ENCODE measurements at regions not wholly inside any gene's neighbourhood (a gene's known extent, or its start where the extent isn't known, plus 50 kb on each side); places are given as distances from the start of the nearest gene placed in this dataset.

DNA sequence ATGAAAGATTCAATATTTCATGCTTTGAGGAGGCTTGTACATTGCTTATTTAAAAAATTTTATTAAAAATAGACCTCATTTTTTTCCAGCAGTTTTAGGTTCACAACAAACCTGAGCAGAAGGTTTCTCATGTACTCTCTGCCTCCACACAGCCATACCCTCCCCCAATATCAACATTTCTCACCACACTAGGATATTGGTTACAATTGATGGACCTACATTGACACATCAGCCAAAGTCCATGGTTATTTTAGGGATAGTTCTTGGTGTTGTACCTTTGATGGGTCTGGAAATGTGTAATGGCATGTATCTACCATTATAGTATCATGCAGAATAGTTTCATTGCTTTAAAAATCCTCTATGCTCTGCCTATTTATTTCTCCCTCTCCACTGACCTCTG is 611.0 kb downstream of the KCTD8 start:
- no peak for DNase-seq

DNA sequence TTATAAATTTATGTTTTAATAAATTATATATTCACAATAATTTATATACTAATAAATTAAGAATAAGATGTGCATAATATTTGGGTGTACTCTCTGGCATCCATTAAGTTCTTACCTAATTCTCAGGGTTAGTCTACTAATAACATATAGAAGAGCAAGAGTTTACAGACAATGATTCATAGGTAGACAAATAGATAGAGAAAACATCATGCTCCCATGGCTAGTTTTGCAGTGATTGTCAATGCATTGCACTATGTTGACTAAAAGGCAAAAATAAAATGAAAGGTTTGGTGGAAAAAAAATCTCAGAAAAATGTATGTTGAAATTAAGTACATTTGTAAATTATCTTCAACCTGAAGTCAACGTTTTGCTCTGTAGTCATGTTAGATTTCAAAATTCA is 606.0 kb downstream of the KCTD8 start:
- no peak for DNase-seq

DNA sequence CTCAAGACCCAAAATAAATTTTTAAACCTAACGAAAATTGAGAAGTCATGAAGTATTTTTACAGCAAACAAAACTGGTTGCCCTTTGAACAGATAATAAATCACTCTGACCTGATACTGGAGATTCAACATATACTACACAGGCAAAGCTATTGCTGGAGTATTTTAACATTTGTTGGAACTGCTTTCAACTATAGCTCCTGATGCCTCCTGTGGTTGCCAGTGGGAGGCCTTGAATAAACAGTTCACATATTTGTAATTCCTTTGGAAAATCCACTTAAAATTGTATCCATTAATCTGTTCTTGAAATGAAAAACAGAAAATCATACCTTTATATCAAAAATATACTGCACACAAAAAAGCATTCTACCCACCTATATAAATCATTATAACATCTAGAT is 605.1 kb downstream of the KCTD8 start:
- DNase-seq = no peak

DNA sequence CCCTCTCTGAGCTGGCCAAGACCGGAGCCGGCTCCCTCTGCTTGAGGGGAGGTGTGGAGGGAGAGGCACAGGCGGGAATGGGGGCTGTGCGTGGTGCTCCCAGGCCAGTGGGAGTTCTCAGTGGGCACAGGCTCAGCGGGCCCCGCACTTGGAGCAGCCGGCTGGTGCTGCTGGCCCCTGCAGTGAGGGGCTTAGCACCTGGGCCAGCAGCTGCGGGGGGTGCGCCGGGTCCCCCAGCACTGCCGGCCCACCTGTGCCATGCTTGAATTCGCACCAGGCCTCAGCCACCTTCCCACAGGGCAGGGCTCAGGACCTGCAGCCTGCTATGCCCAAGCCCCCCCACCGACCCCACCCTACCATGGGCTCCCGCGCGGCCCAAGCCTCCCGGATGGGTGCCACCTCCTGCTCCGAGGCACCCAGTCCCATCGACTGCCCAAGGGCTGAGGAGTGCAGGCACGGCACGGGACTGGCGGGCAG is 602.5 kb downstream of the KCTD8 start:
- no peak for DNase-seq

DNA sequence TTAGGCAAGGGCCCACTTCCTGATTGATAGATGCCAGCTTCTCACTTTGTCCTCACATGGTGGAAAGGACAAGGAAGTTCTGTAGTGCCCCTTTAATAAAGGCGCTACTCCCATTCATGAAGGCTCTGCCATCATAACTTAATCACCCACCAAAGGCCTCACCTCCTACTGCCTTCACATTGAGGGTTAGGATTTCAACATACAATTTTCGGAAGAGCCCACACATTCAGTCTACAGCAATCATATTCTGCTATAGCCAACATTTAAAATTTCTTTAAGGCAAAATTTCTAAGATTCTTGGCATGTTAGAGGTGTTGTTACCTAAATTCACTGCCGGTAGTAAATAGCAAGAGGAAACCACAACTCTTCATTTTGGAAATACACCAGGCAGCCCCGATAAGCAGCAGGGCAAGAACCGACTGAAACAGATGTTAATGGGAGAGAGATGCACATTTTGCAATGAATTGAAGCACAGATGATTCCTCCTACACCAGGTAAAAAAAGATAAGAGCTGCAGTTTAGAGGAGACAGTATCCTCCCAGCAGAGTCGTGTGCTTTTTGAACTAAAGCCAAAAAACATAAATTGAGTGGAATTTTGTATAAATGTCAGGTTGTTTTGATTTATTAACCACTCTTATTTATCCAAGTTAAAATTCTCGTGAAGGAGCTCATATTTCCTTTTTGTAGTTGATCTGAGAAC is 594.9 kb downstream of the KCTD8 start:
- DNase-seq = no peak

DNA sequence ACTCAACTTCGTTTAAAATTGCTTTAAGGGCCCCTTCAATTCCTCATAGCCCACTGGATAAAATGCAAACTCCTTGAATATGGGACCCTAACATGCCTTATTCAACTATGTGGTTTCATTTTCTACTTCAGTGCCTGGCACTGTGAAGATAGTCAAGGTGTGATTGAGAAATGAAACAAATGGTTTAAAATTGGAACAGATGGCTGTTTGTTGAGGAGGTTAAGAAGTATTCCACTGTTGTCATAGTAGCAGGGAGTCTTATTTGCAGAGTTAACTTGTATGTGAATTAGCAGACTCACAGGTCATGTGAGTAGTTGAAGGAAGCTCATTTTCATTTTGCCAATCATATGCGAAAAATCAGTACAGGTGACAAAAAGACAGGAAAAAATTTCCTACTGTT is 593.3 kb downstream of the KCTD8 start:
- no peak for DNase-seq

DNA sequence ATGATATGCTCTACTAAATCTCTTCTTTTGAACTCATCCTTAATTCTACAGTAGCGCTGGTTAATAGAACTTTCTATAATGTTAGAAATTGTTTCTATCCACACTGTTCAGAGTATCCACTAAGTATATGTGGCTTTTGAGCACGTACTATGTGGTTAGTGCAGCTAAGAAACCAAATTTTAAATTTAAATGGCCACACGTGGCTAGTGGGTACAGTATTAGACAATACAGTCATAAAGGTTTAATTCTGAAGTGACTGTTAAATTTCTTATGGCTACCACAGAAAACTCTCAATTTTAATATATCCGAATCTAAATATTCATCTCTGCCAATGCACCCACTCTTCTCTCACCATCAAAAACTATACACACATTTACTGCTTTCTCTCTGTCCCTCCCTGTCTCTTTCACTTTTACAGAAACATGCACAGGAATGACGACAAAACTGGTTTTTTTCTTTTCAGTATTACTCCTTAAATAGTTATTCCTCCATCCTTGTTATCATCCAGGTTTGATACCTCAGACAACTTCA is 583.9 kb downstream of the KCTD8 start:
- DNase-seq = no peak

DNA sequence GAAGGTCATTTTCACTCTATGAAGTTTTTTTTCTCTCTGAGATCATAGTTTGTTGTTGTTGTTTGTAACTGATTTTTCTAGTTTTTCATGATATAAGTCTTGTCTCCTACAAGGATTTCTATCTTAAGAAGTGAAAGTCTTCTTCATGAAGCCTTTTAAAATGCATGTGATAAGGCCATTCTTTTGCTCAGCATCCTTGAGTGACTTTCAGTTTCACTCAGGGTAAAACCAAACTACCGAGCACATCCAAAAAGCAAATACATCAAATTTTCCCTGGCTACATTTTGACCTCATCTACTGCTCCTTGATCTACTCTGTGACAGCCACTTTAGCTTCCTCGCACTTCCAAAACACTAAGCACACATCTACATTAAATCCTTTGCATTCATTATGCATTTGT is 580.7 kb downstream of the KCTD8 start:
- no peak for DNase-seq

DNA sequence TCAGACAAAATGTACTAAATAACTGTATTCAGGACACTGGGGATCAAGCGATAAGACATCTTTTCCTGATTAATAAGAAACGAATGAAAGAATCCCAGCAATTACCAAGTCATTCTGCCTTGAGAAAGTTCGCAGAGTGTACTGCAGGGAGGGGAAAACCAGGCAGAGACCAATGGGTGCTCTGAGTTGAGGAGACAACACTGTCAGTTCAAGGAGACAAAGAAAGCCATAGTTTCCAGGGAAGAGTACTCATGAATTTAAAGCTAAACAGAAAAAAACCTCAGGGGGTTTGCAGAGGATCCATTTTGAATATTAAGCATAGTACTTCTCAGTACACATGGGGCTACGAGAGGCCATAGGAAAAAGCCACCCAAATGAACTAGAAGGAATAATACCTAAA is 573.0 kb downstream of the KCTD8 start:
- no peak for DNase-seq

DNA sequence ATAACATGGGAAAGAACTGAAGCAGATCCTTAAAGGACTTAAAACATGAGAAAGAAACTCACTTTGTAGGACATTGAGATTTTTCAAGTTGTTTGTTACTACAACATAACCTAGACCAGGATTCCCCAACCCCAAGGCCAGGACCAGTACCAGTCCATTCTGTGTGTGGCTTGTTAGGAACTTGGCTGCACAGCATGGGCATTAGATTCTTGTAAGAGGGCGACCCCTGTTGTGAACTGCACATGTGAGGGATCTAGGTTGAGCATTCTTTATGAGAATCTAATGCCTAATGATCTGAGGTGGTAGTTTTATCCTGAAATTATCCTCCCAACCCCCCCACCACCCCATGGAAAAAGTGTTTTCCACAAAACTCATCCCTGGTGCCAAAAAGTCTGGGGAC is 566.1 kb downstream of the KCTD8 start:
- DNase-seq = no peak

DNA sequence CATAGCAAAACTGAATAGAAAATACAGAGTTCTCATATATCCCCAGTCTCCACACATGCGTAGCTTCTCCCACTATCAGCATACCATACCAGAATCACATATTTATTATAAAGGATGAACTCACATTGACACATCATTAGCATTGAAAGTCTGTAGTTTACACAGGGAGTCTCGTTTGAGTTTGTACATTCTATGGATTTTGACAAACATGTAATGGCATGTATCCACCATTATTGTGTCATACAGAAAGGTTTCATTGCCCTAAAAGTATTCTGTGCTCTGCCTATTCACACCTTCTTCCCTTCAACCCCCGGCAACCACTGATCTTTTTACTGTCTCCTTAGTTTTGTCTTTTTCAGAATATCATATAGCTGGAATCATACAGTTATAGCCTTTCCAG is 562.4 kb downstream of the KCTD8 start:
- no peak for DNase-seq

DNA sequence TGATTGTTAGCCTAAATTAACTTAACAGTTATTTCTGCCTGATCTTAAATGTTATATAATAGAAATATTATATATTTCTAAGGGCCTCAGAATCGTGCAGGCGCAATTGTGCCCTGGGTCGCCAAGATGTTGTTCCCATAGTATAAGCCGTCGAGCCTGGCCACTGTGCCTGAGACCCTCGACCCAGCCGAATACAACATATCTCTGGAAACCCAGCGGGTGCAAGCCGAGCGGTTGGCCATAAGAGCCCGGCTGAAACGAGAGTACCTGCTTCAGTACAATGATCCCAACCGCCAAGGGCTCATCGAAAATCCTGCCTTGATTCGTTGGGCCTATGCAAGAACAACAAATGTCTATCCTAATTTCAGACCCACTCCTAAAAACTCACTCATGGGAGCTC is 549.8 kb downstream of the KCTD8 start:
- no peak for DNase-seq

DNA sequence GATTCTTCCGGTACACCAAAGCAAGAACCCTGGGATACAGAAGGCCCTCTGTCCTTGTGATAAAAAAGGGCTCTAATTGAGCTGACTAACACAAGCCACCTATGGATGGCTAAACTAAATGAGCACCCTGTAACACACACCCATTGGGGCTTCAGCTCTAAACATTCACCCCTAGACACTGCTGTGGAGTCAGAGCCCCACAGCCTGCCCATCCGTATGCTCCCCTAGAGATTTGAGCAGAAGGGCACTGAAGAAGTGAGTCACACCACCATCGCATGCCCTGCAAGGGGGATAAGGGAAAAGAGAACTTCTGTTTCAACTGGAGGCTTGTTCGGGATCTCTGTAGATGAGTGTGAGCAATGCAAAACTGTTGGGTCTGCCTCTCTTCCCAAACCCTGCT is 545.2 kb downstream of the KCTD8 start:
- DNase-seq = no peak

DNA sequence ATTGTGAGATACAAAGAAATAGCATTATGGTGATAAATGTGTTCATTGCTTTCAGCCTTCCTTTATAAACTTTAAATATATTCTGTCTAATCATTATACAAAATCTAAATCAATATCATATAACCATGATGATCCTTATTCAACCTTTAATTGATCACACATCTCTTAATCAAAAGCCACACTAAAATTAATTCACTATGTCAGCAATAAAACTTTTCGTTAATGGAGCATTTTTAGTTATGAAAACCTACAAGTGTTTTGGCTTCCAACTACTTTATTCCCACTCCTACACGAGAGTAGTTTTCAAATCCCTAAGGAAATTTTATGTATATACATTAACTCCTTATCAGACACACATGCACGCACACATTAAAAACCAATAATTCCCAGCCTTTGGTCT is 530.2 kb downstream of the KCTD8 start:
- no peak for DNase-seq

DNA sequence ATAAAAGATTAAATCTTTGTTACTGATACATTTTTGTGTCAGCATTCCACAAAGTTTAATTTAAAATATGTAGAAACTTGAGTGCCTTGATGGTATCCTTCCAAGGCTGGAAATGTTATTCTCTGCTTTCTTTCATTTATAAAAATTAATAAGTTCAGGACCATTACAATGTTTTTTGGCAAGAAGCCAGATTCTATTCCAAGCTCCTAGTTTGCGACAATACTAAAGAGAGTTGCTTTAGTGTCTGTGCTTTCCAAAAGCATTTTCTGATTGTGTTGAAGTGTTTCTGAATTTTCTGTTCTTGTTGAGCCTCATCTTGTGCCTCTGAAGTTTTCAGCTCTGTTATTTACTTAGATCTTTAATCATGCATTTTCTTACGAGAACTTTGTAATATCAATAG is 516.2 kb downstream of the KCTD8 start:
- DNase-seq = no peak

DNA sequence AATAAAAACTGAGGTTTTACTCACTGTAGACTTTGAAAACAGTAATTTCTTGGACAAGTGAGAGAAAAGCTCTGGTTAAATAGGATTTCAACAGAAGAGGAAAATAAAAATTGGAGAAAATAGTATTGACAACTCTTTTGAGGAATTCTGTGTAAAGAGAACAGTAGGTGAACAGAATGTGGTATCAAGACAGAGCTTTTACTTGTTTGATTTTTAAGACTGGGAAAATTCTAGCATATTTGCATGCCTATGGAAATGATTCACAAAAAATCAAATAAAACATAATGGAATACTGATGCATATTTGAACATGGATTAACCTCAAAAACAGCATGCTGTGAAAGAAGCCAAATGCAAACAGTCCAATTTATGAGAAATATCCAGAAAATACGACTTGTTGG is 504.6 kb downstream of the KCTD8 start:
- DNase-seq = no peak

DNA sequence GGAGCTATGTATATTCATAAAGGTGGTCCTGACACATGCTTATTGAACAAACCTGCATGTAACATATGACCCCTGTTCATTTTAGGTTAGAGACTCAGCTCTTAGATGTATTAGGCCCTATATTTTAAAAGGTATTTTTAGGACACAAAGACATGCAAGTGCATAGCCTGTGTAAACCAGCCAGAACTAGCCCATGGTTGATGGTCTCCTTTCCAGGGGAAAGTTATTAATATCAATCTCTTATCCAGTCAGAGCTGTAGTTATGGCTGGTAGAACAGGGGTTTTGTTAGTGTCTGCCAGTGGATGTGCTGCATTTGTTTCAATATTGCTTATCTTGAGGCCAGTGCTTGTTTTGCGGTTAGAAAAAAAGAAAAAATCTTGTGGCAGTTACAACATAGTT is 488.6 kb downstream of the KCTD8 start:
- no peak for DNase-seq

DNA sequence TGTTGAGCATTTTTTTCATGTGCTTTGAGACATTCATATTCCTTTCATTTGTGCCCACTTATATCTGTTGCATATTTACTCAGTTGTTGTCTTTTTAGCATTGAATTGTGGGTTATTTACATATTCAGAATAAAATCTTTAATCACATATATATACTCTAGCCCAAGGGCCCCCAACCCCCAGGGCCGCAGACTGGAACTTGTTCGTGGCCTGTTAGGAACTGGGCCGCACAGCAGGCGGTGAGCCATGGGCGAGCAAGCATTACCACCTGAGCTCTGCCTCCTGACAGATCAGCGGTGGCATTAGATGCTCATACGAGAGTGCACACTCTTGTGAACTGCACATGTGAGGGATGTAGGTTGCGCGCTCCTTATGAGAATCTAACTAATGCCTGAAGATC is 480.6 kb downstream of the KCTD8 start:
- DNase-seq = no peak

DNA sequence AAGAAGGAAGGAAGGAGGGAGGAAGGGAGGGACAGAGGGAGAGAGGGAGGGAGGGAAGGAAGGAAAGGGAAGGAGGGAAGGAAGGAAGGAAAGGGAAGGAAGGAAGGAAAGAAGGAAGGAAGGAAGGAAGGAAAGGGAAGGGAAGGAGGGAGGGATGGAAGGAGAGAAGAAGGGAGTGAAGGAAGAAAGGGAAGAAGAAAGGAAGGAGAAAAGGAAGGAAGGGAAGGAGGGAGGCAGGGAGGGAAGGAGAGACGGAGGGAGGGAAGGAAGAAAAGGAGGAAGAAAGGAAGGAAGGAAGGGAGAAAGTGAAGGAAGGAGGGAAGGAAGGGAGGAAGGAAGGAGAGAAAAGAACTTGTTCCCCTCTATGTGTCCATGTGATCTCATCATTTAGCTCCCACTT is 465.0 kb downstream of the KCTD8 start:
- DNase-seq = no peak

DNA sequence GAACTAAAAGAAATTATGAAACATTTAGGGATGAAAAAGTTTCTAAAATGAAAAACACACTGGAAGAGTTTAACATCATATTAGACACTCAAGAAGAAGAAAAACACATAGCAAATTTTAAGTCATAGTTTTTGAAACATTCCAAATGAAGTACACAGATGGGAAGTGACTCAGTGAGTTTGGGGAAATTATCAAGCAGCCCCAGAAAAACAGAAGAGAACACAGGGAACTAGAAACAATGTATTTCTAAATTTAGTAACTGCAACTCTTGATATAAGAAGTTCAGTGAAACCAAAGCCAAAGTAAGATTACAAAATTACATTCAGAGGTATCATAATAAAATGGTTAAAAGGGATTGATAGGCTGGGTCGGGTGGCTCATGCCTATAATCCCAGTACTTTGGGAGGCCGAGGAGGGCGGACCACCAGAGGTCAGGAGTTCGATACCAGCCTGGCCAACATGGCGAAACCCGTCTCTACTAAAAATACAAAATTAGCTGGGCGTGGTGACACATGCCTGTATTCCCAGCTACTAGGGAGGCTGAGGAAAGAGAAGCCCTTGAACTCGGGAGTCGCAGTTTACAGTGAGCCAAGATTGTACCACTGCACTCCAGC is 461.2 kb downstream of the KCTD8 start:
- DNase-seq = no peak

DNA sequence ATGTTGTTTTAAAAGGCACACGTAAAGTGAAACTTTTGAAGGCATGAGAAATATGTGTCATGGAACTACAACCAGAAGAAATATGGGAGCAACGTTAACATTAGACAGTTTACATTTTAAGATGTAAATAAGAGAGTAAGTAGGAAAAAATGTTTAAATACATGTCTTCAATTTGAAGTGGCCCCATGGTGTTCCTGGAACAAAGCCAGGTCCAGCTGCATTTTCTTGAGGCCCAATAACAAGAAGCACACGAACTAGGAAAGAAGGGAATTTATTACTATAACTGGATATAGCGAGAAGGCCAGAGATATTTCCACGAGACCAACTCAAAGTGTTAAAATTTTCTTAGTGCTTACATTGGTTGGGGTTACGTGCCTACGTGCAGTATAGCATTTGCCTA is 458.1 kb downstream of the KCTD8 start:
- no peak for DNase-seq

DNA sequence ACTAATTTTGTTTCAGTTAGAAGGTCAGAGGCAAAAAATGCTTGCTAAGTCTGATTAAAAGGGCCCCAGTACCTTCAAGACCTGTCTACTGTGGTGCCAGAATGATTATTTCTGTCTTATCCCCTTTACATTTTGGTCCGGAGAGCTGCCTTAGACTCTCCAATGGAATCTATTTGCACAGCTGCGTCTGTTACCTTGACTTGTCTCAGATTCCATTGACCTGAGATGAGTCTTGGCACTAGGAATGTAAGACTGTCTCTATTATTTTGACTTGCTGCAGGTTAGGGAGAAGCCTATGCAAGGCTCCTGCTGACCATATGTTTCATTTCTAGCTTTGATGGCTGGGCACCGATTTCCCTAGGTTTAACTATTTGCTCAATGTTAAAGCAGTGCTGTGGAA is 457.6 kb downstream of the KCTD8 start:
- DNase-seq = no peak

DNA sequence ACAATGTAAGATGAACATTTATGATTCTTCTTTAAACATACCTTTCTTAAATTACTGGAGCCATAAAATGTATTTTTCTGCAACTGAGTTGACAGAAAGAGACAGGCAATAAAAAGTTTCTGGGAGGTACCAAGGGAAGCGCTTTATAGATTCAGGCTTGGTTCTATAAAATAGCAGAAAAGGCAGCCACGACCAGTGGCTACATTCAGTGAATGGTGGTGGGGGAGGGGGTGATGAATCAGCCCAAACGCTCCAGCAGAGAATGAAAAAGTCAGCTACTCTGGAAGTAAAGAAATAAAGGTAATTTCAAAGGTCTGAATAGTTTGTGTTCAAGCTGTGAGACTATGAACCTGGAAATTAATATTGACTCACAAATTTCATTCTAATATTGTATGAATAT is 456.1 kb downstream of the KCTD8 start:
- DNase-seq = no peak

DNA sequence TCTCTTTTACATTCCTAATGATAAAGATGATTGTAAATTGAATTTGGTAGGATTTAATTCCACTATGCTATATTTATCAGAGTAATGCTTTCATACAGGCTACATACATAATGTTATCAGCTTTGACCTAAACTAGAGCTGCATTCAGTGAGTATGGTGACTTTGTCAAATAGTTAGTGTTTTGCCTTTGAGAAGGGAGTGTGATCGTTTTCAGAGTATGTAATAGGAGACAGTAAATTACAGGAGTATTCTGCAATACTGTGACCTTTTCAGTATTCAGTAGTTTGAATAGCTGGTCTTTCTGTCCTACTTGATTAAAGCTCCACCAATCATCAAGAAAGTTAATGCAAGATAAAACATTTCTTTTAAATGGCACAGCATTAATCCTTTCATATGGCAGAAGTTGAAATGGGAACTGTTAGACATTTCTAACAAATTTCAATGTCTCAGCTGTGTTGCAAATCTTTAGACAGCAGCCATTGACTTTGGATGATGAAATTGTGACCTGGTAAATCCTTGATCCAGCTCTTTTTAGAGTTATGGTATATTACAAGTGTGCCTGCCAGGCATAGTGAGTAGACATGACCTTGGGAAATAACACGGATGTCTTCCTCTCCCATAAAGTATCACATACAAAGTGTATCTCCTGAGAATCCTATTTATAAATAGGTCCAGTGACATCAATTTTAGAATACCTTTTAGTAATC is 455.3 kb downstream of the KCTD8 start:
- no peak for DNase-seq
